Heart right ventricle (tissue), 16 donors: ENCODE measurements at regions not wholly inside any gene's neighbourhood (a gene's known extent, or its start where the extent isn't known, plus 50 kb on each side); places are given as distances from the start of the nearest gene placed in this dataset.

Experiments
- ATAC-seq, 8 donors: fragments of 200-7000 bp; cut with Tn5 transposase; one replicate each; pipeline ENCODE4 v1.9.1; 2020; ENCODE audit warnings: mild to moderate bottlenecking in 8 of 8, moderate library complexity in 8 of 8, moderate number of reproducible peaks in 1 of 8
- DNase-seq, 2 donors: peaks; one replicate each; pipeline ENCODE4 v3.0.0-alpha.2; 2020
- H3K27ac ChIP-seq, 10 donors: fragments of 200-600 bp; sonication (generic) in 2 of 10; one replicate each; pipeline versions ENCODE4 v1.5.0 to v1.8.0; 2020 to 2022; ENCODE audit warnings: mild to moderate bottlenecking in 3 of 10
- H3K27me3 ChIP-seq, 7 donors: fragments of 200-600 bp; one replicate each; pipeline ENCODE4 v1.8.0; 2021 to 2022; ENCODE audit warnings: mild to moderate bottlenecking in 2 of 7
- H3K36me3 ChIP-seq, 9 donors: fragments of 200-600 bp; sonication (generic) in 1 of 9; one replicate each; pipeline versions ENCODE4 v1.5.0 to v1.8.0; 2020 to 2022; ENCODE audit warnings: mild to moderate bottlenecking in 2 of 9
- H3K4me1 ChIP-seq, 9 donors: fragments of 200-600 bp; sonication (generic) in 1 of 9; one replicate each; pipeline versions ENCODE4 v1.5.0 to v1.8.0; 2020 to 2022; ENCODE audit warnings: mild to moderate bottlenecking in 4 of 9
- H3K4me3 ChIP-seq, 10 donors: fragments of 200-600 bp; sonication (generic) in 2 of 10; one replicate each; pipeline versions ENCODE4 v1.5.0 to v1.8.0; 2020 to 2022; ENCODE audit warnings: mild to moderate bottlenecking in 7 of 10, moderate library complexity in 2 of 10
- H3K9me3 ChIP-seq, 11 donors: fragments of 200-600 bp in 10 of 11; sonication (generic) in 2 of 11; one replicate each; pipeline versions ENCODE4 v1.5.0 to v1.8.0; 2013 to 2022; ENCODE audit warnings: mild to moderate bottlenecking in 2 of 11, control low read depth in 1 of 11, moderate library complexity in 1 of 11
- CTCF ChIP-seq, 9 donors: fragments of 200-600 bp; sonication (generic) in 2 of 9; IDR thresholded peaks; one replicate each; pipeline versions ENCODE4 v1.5.0 to v1.8.0; 2021 to 2022; ENCODE audit warnings: antibody characterized with exemption in 9 of 9, mild to moderate bottlenecking in 5 of 9, moderate library complexity in 1 of 9
- WGBS, 2 donors: extraction: QIAGEN DNeasy Blood & Tissue Kit; methylation state at CpG; one replicate each; pipeline ENCODE4 v1.1.7; 2013; ENCODE audit warnings: inconsistent platforms in 1 of 2; 5-methylcytosine and 5-hydroxymethylcytosine counted together
- intact Hi-C, 10 donors: fragments of 100-400 bp; cut with DNase I; formaldehyde crosslinking; loops; one replicate each; pipeline versions ENCODE4 v1.11.1 to v1.14.2; 2022
- donor health status: Arrhythmogenic right ventricular cardiomyopathy.
- donor health status: ischemic (EF 13 %, LVEDD 7.1; RV severe dilation, severe dysfunction).
- donor health status: healthy with polysubstance abuse.
- donor health status: DM: no; HTN: yes; CAD: no.
- donor health status: DM: no; HTN: no; CAD: no.
- donor health status: ischemic (EF 25% LVEDD 6.9; RV normal size, moderate dysfunction).
- donor health status: ischemic (EF 25% LVEDD 5.7; RV mildly dilated, moderate dysfunction).
- donor health status: healthy.
- donor health status: DM: yes; HTN: yes; CAD: no.
- donor health status: Ischemic cardiomyopathy.
- donor health status: ischemic (EF 35%, LVEDD 5.7; RV mildly dilated, moderate dysfunction).
- donor health status: nonischemic (EF 11% LVEDD 7.7; RV severe dilation, severe dysfunction).
- donor health status: DM: yes; HTN: yes; CAD: no.
- donor health status: PGD.
- donor health status: ischemic (EF 29% LVEDD 5.4; RV normal size, mild dysfunction).
- donor health status: nonischemic (EF 23%, LVEDD 6.1; RV moderate dilation, normal function).

DNA sequence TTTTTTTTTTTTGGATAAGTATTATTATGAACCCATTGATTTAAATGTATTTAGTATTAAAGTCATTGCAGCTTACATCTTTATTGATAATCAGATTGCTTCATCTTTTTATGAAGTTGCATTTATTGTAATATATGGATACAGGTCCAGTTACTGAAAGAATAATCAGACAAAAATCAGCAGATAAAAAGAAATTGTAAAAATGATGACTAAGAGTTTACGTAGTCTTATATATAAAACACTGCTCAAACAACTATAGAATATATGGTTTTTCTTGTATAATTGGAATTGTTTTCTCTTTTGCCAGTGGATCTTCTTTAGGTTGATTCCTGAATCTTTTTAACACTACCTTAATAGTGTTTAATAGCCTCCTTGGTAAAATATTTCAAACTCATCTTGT, 378.3 kb downstream of the DUSP6 start:
- no peaks in the 10 kb centered on the region for H3K27me3 ChIP-seq
- H3K4me1 ChIP-seq: peaks cover 0 to 19% (median 2%) of the 10 kb centered on the region in 9 donors
- intact Hi-C loops: loop anchor here in 1 of 10 donors (5.0 kb wide), 1 partner anchor 77 kb away; no protein-coding TSS in a partner anchor
- no peaks in the 10 kb centered on the region for H3K9me3 ChIP-seq
- 98 to 99% methylated on average over 1 of the region's 1 CpG for WGBS, 2 donors
- H3K27ac ChIP-seq: no peak overlapping the region
- no peaks in the 10 kb centered on the region for H3K36me3 ChIP-seq
- no peak overlapping the region for H3K4me3 ChIP-seq
- no peak for TF ChIP-seq CTCF (IDR thresholded peaks at IDR 0.05)
- DNase-seq (no peak), ATAC-seq (no peak)

DNA sequence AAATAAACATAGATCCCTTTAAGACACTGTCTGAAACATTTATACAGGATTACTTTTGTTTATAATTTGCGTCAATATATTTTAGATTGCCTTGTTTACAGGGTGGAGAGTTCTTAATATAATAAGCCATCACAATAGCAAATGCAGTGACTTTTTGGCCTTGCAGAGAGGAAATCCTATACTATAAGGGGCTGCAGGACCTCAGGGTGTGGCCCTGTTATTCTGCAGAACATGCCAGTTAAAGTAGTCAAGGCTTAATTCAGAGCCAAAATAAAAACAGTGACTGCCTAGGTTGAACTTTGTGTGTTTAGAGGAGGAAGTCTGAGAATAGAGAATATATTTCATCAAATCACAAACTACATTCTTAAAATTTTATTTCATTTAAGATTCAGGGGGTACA, 381.6 kb downstream of the DUSP6 start:
- ATAC-seq: peak in 5 of 8 donors; percentile 25 to 76 (median 52)
- no peak for DNase-seq
- Histone ChIP-seq H3K27me3 (no peaks in the 10 kb centered on the region), H3K4me3 (no peak overlapping the region), H3K9me3 (no peaks in the 10 kb centered on the region), H3K4me1 (peaks cover 0 to 19% (median 2%) of the 10 kb centered on the region in 9 donors), H3K27ac (peak overlapping the region in 7 of 10 donors; percentile 24 to 66 (median 39)), H3K36me3 (no peaks in the 10 kb centered on the region)
- TF ChIP-seq CTCF (IDR thresholded peaks at IDR 0.05): no peak
- WGBS, 2 donors: 0 to 77% methylated on average over 1 of the region's 1 CpG
- intact Hi-C loops: loop anchor here in 1 of 10 donors (5.0 kb wide), 1 partner anchor 73 kb away; no protein-coding TSS in a partner anchor

GRCh38 chr12:88969127-88969526, 383.2 kb downstream of the DUSP6 start:
- TF ChIP-seq CTCF (IDR thresholded peaks at IDR 0.05): no peak
- Histone ChIP-seq H3K36me3 (no peaks in the 10 kb centered on the region), H3K4me1 (peaks cover 0 to 19% (median 2%) of the 10 kb centered on the region in 9 donors), H3K27me3 (no peaks in the 10 kb centered on the region), H3K27ac (no peak overlapping the region), H3K9me3 (no peaks in the 10 kb centered on the region), H3K4me3 (no peak overlapping the region)
- no peak for DNase-seq
- intact Hi-C loops: no loop called here
- ATAC-seq: no peak
- 98% methylated on average over 5 of the region's 5 CpGs for WGBS, 2 donors

- Histone ChIP-seq H3K27ac (peak overlapping the region in 9 of 10 donors; percentile 0 to 65 (median 48)), H3K36me3 (no peaks in the 10 kb centered on the region), H3K9me3 (no peaks in the 10 kb centered on the region), H3K4me3 (no peak overlapping the region), H3K27me3 (no peaks in the 10 kb centered on the region), H3K4me1 (peaks cover 0 to 30% (median 15%) of the 10 kb centered on the region in 9 donors)
- no peak for TF ChIP-seq CTCF (IDR thresholded peaks at IDR 0.05)
- peak; percentile 81 to 97 (median 92) for ATAC-seq
- intact Hi-C loops: no loop called here
- DNase-seq: peak in 1 of 2 donors; percentile 29
- WGBS, 2 donors: 70 to 84% methylated on average over 2 of the region's 2 CpGs
Measured at GRCh38 chr12:88960213-88960878, 380.1 kb upstream of the KITLG start.
